Endodermal cell (in vitro differentiated cells): ENCODE measurements at regions not wholly inside any gene's neighbourhood (a gene's known extent, or its start where the extent isn't known, plus 50 kb on each side); places are given as distances from the start of the nearest gene placed in this dataset.

Experiments used
- DNase-seq: peaks from one replicate; pipeline ENCODE4 v3.0.0-alpha.2; 2017
- H3K27ac ChIP-seq: 2 replicates; pipeline ENCODE4 v1.5.1; 2013; ENCODE audit warnings: mild to moderate bottlenecking, low read depth, low read length, moderate library complexity
- H3K27me3 ChIP-seq: 2 replicates; pipeline ENCODE4 v1.6.1; 2013; ENCODE audit warnings: mild to moderate bottlenecking, low read length, moderate library complexity; ENCODE audit not compliant: insufficient read depth, control insufficient read depth, poor library complexity, severe bottlenecking
- H3K36me3 ChIP-seq: 2 replicates; pipeline ENCODE4 v1.7.0; 2013; ENCODE audit warnings: mild to moderate bottlenecking, low read length, moderate library complexity; ENCODE audit not compliant: control insufficient read depth, insufficient read depth
- H3K4me1 ChIP-seq: one replicate; pipeline ENCODE4 v1.7.0; 2013; ENCODE audit warnings: low read length; ENCODE audit not compliant: control insufficient read depth, insufficient read depth
- H3K4me3 ChIP-seq: 2 replicates; pipeline ENCODE4 v1.5.1; 2013; ENCODE audit warnings: mild to moderate bottlenecking, low read length, moderate library complexity
- H3K9ac ChIP-seq: 2 replicates; pipeline ENCODE4 v1.6.1; 2013; ENCODE audit warnings: mild to moderate bottlenecking, low read length, moderate library complexity; ENCODE audit not compliant: poor library complexity, severe bottlenecking; ENCODE audit errors: extremely low read depth
- H3K9me3 ChIP-seq: 2 replicates; pipeline ENCODE4 v1.6.1; 2013; ENCODE audit warnings: mild to moderate bottlenecking, low read length, moderate library complexity; ENCODE audit not compliant: control insufficient read depth
- H3K27ac Mint-ChIP-seq: 2 replicates; pipeline ENCODE4 v1.8.0; 2020; ENCODE audit warnings: mixed read lengths
- H3K27me3 Mint-ChIP-seq: 2 replicates; pipeline ENCODE4 v1.8.0; 2021; ENCODE audit warnings: mild to moderate bottlenecking, mixed read lengths; ENCODE audit not compliant: insufficient read depth
- H3K36me3 Mint-ChIP-seq: 2 replicates; pipeline ENCODE4 v1.8.0; 2020; ENCODE audit warnings: low read depth, mixed read lengths
- H3K4me1 Mint-ChIP-seq: 2 replicates; pipeline ENCODE4 v1.8.0; 2020; ENCODE audit warnings: mixed read lengths
- H3K4me3 Mint-ChIP-seq: 2 replicates; pipeline ENCODE4 v1.8.0; 2020; ENCODE audit warnings: mild to moderate bottlenecking, moderate library complexity, mixed read lengths
- H3K9me3 Mint-ChIP-seq: 2 replicates; pipeline ENCODE4 v1.8.0; 2020; ENCODE audit warnings: mild to moderate bottlenecking, mixed read lengths
- WGBS, 2 experiments: methylation state at CpG; one replicate each; pipeline versions ENCODE4 v1.1.5 to v1.1.7; 2013; ENCODE audit warnings: missing lambda C conversion rate in 2 of 2, mixed read lengths in 1 of 2; ENCODE audit not compliant: insufficient coverage in 1 of 2, insufficient read length in 1 of 2; 5-methylcytosine and 5-hydroxymethylcytosine counted together
- TF ChIP-seq, protein P1 (sequence below): fragments of 200-600 bp; sonication (generic); conservative IDR thresholded peaks from 2 replicates; pipeline ENCODE4 v1.5.0; 2021; ENCODE audit warnings: antibody characterized with exemption, mild to moderate bottlenecking

DNA sequence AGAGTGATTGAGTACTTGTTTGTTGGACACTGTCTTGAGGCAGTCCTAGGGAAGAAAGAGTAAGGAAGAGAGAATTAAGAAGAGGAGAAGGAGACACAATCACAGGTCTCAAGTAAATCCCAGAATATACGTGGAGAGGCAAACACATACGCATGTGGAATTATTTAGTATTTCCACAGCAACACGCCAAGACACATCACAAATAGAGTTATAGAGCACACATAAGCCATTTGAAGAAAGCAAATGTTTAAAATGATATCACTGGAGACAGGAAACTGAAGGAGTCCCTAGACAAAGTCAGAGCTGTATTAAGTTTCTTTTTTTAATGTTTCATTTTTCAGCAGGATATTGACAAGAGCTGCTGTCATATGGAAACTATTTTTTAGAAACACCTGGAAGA, 206.1 kb upstream of the LRIG1 start:
- no peaks in the 10 kb centered on the region for H3K4me1 ChIP-seq
- TF ChIP-seq, protein P1, sequence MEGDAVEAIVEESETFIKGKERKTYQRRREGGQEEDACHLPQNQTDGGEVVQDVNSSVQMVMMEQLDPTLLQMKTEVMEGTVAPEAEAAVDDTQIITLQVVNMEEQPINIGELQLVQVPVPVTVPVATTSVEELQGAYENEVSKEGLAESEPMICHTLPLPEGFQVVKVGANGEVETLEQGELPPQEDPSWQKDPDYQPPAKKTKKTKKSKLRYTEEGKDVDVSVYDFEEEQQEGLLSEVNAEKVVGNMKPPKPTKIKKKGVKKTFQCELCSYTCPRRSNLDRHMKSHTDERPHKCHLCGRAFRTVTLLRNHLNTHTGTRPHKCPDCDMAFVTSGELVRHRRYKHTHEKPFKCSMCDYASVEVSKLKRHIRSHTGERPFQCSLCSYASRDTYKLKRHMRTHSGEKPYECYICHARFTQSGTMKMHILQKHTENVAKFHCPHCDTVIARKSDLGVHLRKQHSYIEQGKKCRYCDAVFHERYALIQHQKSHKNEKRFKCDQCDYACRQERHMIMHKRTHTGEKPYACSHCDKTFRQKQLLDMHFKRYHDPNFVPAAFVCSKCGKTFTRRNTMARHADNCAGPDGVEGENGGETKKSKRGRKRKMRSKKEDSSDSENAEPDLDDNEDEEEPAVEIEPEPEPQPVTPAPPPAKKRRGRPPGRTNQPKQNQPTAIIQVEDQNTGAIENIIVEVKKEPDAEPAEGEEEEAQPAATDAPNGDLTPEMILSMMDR = no peak
- no peaks in the 10 kb centered on the region for H3K9me3 ChIP-seq
- Mint-ChIP-seq H3K4me1 (no peaks in the 10 kb centered on the region), H3K27ac (no peak overlapping the region), H3K27me3 (no peaks in the 10 kb centered on the region), H3K4me3 (no peak overlapping the region), H3K36me3 (no peaks in the 10 kb centered on the region), H3K9me3 (no peaks in the 10 kb centered on the region)
- DNase-seq = no peak
- WGBS, 2 experiments = 96% methylated on average over 3 of the region's 3 CpGs; no CpG with 5 or more reads in 1 of the 2 experiments
- H3K27me3 ChIP-seq = no peaks in the 10 kb centered on the region
- no peaks in the 10 kb centered on the region for H3K36me3 ChIP-seq
- no peak overlapping the region for H3K4me3 ChIP-seq
- H3K9ac ChIP-seq = no peak overlapping the region
- no peak overlapping the region for H3K27ac ChIP-seq

DNA sequence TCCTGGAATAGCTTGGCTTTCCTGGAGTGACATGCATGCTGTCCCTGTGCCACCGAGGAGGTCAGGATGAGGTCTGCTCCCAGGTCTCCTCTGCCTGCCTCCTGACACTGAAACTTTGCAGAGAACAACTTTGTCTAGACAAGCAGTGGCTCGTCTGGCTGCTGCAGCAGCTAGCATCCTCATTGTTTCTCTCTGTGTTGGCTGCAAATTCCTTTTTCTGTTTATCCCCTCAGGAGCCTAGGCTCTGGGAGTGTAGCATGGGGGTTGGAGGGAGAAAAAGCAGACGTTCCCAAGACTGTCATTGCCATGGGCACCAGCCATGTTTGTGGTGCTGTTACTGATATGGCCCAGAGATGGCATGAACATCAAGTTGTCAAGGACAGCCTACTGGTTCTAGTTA, 208.7 kb upstream of the LRIG1 start:
- DNase-seq = no peak
- 67 to 72% methylated on average over 3 of the region's 3 CpGs for WGBS, 2 experiments
- H3K36me3 ChIP-seq = no peaks in the 10 kb centered on the region
- no peaks in the 10 kb centered on the region for H3K9me3 ChIP-seq
- TF ChIP-seq, protein P1 = no peak
- Mint-ChIP-seq H3K9me3 (no peaks in the 10 kb centered on the region), H3K4me1 (peaks cover 10% of the 10 kb centered on the region), H3K36me3 (no peaks in the 10 kb centered on the region), H3K27me3 (no peaks in the 10 kb centered on the region), H3K27ac (no peak overlapping the region), H3K4me3 (no peak overlapping the region)
- H3K27ac ChIP-seq = no peak overlapping the region
- H3K4me3 ChIP-seq = no peak overlapping the region
- H3K9ac ChIP-seq = no peak overlapping the region
- no peaks in the 10 kb centered on the region for H3K27me3 ChIP-seq
- H3K4me1 ChIP-seq = no peaks in the 10 kb centered on the region

DNA sequence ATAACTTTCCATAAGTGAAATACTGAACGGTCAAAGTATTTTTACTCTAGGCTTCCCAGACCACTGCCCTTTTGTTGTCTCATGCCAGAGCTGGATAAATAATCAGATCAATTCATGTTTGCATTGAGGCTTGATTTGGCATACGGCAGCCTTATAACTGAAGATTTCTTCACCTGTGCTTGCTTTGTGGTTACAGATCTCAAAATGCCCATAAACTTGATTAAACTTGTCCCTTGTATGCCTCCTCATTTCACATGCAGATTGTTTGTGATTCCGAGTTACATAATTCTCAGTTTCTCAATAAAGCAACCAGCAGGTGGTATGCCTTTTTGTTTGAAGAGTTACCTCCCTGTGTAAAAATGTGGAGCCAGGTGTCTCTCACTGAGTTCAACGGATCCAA, 211.4 kb upstream of the LRIG1 start:
- Histone ChIP-seq H3K4me3 (no peak overlapping the region), H3K36me3 (no peaks in the 10 kb centered on the region), H3K4me1 (no peaks in the 10 kb centered on the region), H3K27ac (no peak overlapping the region), H3K9ac (no peak overlapping the region), H3K27me3 (no peaks in the 10 kb centered on the region), H3K9me3 (no peaks in the 10 kb centered on the region)
- WGBS, 2 experiments = 75 to 77% methylated on average over 3 to 4 of the region's 4 CpGs
- Mint-ChIP-seq H3K4me3 (no peak overlapping the region), H3K9me3 (no peaks in the 10 kb centered on the region), H3K4me1 (peaks cover 10% of the 10 kb centered on the region), H3K27ac (no peak overlapping the region), H3K36me3 (no peaks in the 10 kb centered on the region), H3K27me3 (no peaks in the 10 kb centered on the region)
- no peak for DNase-seq
- TF ChIP-seq, protein P1 = no peak
